ENCODE measurements at regions not wholly inside any gene's neighbourhood (a gene's known extent, or its start where the extent isn't known, plus 50 kb on each side); places are given as distances from the start of the nearest gene placed in this dataset.
"Not testable (repeated sequence)": the region's sequence is repeated elsewhere in the genome, so short reads cannot be mapped to it uniquely, and the experiment has no call there.

DNA sequence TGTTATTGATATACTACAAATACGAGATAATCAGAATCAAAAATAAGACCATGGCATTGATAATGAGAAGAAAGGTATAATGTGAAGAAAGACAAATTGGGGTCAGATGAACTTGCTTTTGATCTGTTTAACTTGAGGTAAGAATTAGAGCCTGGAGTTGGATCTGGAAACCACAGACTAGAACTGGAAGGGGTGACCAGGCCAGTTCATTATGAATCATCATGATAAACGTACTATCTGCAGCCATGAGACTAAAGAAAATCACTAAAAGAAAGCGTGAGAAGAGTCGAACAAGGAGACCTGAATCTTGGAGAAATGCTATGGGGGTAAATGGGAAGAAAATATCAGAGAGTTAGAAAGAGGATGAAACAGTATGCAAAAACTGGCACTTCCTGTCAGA is 967.5 kb downstream of the NR2F1-AS1 start:
- Histone ChIP-seq H3K4me3 (no peak overlapping the region), H3K36me3 (no peaks in the 10 kb centered on the region), H3K4me1 (no peaks in the 10 kb centered on the region), H3K27me3 (replicated peaks in 1 of 7) (no peaks in the 10 kb centered on the region), H3K27ac (no peak overlapping the region), H3K9me3 (peaks cover 0 to 8% (median under 1%) of the 10 kb centered on the region in 8 donors)
- 82 to 93% (median 85%) methylated on average over 4 of the region's 4 CpGs for WGBS, 5 donors
- TF ChIP-seq CTCF (IDR thresholded peaks at IDR 0.05 in 8 of 11, conservative IDR thresholded peaks at IDR 0.05 in 3 of 11) (no peak), POLR2A (IDR thresholded peaks at IDR 0.05) (no peak), POLR2AphosphoS5 (IDR thresholded peaks at IDR 0.05) (no peak)
- DNase-seq: no peak
- intact Hi-C loops (cut with DNase I; ENCODE audit: low total_unique reads): no loop called here

- H3K4me3 ChIP-seq; H3K9me3 ChIP-seq; DNase-seq; H3K27ac ChIP-seq; H3K4me1 ChIP-seq; H3K27me3 ChIP-seq (replicated peaks in 1 of 7); intact Hi-C loops (cut with DNase I; ENCODE audit: low total_unique reads); H3K36me3 ChIP-seq: not testable (repeated sequence)
Measured at GRCh38 chr5:92610435-92610834, 970.6 kb downstream of the NR2F1-AS1 start.

GRCh38 chr5:92605591-92605990 is 975.4 kb downstream of the NR2F1-AS1 start:
- Histone ChIP-seq H3K4me1 (no peaks in the 10 kb centered on the region), H3K9me3 (peaks cover 0 to 5% (median 0%) of the 10 kb centered on the region in 8 donors), H3K27ac (no peak overlapping the region), H3K27me3 (replicated peaks in 1 of 7) (no peaks in the 10 kb centered on the region), H3K36me3 (no peaks in the 10 kb centered on the region), H3K4me3 (no peak overlapping the region)
- intact Hi-C loops (cut with DNase I; ENCODE audit: low total_unique reads): no loop called here
- TF ChIP-seq POLR2A (IDR thresholded peaks at IDR 0.05) (no peak), CTCF (IDR thresholded peaks at IDR 0.05 in 8 of 11, conservative IDR thresholded peaks at IDR 0.05 in 3 of 11) (no peak), POLR2AphosphoS5 (IDR thresholded peaks at IDR 0.05) (no peak)
- no peak for DNase-seq
- 85 to 91% (median 89%) methylated on average over 2 of the region's 2 CpGs for WGBS, 5 donors

GRCh38 chr5:92599217-92599810 is 981.7 kb downstream of the NR2F1-AS1 start:
- Histone ChIP-seq H3K27ac (no peak overlapping the region), H3K4me1 (no peaks in the 10 kb centered on the region), H3K9me3 (peaks cover 0 to 18% (median 0%) of the 10 kb centered on the region in 8 donors), H3K27me3 (replicated peaks in 1 of 7) (no peaks in the 10 kb centered on the region), H3K36me3 (no peaks in the 10 kb centered on the region), H3K4me3 (no peak overlapping the region)
- 54 to 62% (median 60%) methylated on average over 1 of the region's 1 CpG for WGBS, 5 donors
- intact Hi-C loops (cut with DNase I; ENCODE audit: low total_unique reads): no loop called here
- TF ChIP-seq POLR2AphosphoS5 (IDR thresholded peaks at IDR 0.05) (no peak), CTCF (IDR thresholded peaks at IDR 0.05 in 8 of 11, conservative IDR thresholded peaks at IDR 0.05 in 3 of 11) (no peak), POLR2A (IDR thresholded peaks at IDR 0.05) (no peak)
- DNase-seq: no peak

DNA sequence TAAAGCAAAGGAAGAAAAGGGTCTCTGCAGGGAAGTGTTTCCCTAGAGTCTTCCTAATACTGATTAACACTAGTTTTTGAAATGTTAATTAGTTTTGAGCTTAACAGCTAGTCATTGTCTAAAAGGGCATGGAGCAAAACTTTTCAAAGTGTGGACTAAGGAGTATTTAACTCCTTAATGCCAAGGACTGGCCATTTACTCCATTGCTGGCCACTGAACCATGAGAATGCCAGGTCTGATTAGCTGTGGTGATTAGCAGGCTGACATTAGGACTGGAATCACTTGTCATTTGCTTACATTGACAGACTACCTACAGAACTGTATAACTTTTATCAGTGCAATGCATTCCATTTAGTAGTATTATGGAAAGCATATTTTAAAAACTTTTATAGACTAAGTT is 987.0 kb downstream of the NR2F1-AS1 start:
- no peak for TF ChIP-seq POLR2AphosphoS5 (IDR thresholded peaks at IDR 0.05)
- TF ChIP-seq CTCF (IDR thresholded peaks at IDR 0.05 in 8 of 11, conservative IDR thresholded peaks at IDR 0.05 in 3 of 11): no peak
- TF ChIP-seq POLR2A (IDR thresholded peaks at IDR 0.05): no peak
- intact Hi-C loops (cut with DNase I; ENCODE audit: low total_unique reads): no loop called here

More for the DNA sequence above, 987.0 kb downstream of the NR2F1-AS1 start:
- Histone ChIP-seq H3K9me3 (no peaks in the 10 kb centered on the region), H3K4me3 (no peak overlapping the region), H3K27ac (no peak overlapping the region), H3K27me3 (replicated peaks in 1 of 7) (no peaks in the 10 kb centered on the region), H3K36me3 (no peaks in the 10 kb centered on the region), H3K4me1 (no peaks in the 10 kb centered on the region)
- no peak for DNase-seq

Measured in spleen (tissue), 11 donors.